ENCODE measurements at regions not wholly inside any gene's neighbourhood (a gene's known extent, or its start where the extent isn't known, plus 50 kb on each side); places are given as distances from the start of the nearest gene placed in this dataset.

DNA sequence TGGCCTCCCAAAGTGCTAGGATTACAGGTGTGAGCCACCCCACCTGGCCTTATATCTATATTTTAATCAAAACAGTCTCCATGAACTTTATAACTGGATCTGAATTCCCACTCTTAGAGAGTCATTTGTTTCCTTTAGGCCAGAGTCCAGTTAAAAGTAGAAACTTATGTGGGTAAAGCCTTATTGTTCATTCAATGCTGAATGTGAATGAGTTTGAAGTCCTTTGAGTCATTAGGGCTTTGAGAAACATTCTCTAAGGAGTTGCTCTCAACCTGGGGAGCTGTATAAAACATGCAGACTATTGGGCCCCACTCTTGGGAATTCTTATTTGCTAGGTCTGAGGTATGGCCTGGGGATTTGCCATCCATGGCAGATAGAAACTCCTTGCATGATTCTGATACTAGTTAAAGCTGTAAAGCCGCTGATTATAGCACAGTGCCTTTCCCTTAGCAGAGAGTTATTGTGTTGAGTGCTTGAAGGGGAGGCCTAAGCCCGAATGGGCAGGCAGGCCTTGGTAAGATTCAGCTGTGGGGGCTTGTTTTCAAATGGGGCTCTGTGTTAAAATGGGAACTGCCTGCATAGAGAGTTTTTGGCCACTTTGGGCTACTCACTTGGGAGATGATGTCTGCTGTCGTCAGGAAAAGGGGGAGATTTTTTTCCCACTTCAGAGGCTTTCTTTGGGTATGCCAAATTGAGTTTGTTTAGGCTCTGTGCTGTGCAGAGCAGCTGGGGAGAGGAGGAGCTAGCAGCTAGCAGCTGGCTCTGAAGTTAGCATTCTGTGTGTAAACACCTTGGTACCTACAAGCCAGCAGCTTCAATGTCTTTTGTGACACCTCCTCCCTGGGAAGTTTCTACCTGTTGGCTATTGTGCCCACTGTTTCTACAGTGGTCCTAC, 117.5 kb downstream of the DACT1 start (continued):
- TF ChIP-seq, protein P1, sequence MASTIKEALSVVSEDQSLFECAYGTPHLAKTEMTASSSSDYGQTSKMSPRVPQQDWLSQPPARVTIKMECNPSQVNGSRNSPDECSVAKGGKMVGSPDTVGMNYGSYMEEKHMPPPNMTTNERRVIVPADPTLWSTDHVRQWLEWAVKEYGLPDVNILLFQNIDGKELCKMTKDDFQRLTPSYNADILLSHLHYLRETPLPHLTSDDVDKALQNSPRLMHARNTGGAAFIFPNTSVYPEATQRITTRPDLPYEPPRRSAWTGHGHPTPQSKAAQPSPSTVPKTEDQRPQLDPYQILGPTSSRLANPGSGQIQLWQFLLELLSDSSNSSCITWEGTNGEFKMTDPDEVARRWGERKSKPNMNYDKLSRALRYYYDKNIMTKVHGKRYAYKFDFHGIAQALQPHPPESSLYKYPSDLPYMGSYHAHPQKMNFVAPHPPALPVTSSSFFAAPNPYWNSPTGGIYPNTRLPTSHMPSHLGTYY (CRISPR knock-in tag; IDR thresholded peaks at IDR 0.05), result no peak
- no peak for TF ChIP-seq ETV6 (CRISPR knock-in tag; IDR thresholded peaks at IDR 0.05)
- TF ChIP-seq PRRX2 (CRISPR knock-in tag; IDR thresholded peaks at IDR 0.05), result no peak
- no peak for TF ChIP-seq JUN (CRISPR knock-in tag; IDR thresholded peaks at IDR 0.05)
- TF ChIP-seq AFF4 (CRISPR knock-in tag; IDR thresholded peaks at IDR 0.05; ENCODE audit: borderline replicate concordance), result no peak
- TF ChIP-seq, protein P2, sequence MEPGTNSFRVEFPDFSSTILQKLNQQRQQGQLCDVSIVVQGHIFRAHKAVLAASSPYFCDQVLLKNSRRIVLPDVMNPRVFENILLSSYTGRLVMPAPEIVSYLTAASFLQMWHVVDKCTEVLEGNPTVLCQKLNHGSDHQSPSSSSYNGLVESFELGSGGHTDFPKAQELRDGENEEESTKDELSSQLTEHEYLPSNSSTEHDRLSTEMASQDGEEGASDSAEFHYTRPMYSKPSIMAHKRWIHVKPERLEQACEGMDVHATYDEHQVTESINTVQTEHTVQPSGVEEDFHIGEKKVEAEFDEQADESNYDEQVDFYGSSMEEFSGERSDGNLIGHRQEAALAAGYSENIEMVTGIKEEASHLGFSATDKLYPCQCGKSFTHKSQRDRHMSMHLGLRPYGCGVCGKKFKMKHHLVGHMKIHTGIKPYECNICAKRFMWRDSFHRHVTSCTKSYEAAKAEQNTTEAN (CRISPR knock-in tag; IDR thresholded peaks at IDR 0.05), result no peak
- TF ChIP-seq FOXP1 (CRISPR knock-in tag; IDR thresholded peaks at IDR 0.05; ENCODE audit: borderline replicate concordance), result no peak
- TF ChIP-seq, protein P3, sequence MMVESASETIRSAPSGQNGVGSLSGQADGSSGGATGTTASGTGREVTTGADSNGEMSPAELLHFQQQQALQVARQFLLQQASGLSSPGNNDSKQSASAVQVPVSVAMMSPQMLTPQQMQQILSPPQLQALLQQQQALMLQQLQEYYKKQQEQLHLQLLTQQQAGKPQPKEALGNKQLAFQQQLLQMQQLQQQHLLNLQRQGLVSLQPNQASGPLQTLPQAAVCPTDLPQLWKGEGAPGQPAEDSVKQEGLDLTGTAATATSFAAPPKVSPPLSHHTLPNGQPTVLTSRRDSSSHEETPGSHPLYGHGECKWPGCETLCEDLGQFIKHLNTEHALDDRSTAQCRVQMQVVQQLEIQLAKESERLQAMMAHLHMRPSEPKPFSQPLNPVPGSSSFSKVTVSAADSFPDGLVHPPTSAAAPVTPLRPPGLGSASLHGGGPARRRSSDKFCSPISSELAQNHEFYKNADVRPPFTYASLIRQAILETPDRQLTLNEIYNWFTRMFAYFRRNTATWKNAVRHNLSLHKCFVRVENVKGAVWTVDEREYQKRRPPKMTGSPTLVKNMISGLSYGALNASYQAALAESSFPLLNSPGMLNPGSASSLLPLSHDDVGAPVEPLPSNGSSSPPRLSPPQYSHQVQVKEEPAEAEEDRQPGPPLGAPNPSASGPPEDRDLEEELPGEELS (CRISPR knock-in tag; IDR thresholded peaks at IDR 0.05), result no peak

DNA sequence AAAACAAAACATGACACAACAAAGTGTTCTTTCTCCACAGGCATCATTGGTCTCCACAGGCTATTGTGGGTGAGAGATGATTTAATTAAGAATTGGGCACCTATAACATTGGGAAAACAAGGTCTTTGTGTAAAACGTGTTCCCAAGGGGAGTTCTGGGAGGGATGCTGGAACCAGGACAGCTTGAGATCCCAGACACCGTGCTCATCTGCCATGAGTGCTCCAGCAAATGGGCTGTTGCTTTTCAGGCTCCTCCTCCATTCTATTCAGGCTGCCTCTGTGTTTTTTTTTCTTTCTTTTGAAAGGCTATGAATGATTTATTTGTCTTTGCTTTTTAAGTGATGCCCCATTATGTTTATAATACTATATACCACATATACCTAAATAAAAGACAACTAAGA, 122.4 kb downstream of the DACT1 start:
- peaks cover 19% of the 10 kb centered on the region for H3K27me3 Mint-ChIP-seq (ENCODE audit: low read depth)
- H3K27ac Mint-ChIP-seq, result no peak overlapping the region
- no peak for TF ChIP-seq SMAD3 (CRISPR knock-in tag; IDR thresholded peaks at IDR 0.05; ENCODE audit: borderline replicate concordance)
- TF ChIP-seq, protein P1 (CRISPR knock-in tag; IDR thresholded peaks at IDR 0.05), result no peak
- no peak for TF ChIP-seq PRRX2 (CRISPR knock-in tag; IDR thresholded peaks at IDR 0.05)
- TF ChIP-seq, protein P4, sequence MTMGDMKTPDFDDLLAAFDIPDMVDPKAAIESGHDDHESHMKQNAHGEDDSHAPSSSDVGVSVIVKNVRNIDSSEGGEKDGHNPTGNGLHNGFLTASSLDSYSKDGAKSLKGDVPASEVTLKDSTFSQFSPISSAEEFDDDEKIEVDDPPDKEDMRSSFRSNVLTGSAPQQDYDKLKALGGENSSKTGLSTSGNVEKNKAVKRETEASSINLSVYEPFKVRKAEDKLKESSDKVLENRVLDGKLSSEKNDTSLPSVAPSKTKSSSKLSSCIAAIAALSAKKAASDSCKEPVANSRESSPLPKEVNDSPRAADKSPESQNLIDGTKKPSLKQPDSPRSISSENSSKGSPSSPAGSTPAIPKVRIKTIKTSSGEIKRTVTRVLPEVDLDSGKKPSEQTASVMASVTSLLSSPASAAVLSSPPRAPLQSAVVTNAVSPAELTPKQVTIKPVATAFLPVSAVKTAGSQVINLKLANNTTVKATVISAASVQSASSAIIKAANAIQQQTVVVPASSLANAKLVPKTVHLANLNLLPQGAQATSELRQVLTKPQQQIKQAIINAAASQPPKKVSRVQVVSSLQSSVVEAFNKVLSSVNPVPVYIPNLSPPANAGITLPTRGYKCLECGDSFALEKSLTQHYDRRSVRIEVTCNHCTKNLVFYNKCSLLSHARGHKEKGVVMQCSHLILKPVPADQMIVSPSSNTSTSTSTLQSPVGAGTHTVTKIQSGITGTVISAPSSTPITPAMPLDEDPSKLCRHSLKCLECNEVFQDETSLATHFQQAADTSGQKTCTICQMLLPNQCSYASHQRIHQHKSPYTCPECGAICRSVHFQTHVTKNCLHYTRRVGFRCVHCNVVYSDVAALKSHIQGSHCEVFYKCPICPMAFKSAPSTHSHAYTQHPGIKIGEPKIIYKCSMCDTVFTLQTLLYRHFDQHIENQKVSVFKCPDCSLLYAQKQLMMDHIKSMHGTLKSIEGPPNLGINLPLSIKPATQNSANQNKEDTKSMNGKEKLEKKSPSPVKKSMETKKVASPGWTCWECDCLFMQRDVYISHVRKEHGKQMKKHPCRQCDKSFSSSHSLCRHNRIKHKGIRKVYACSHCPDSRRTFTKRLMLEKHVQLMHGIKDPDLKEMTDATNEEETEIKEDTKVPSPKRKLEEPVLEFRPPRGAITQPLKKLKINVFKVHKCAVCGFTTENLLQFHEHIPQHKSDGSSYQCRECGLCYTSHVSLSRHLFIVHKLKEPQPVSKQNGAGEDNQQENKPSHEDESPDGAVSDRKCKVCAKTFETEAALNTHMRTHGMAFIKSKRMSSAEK (CRISPR knock-in tag; IDR thresholded peaks at IDR 0.05; ENCODE audit: borderline replicate concordance), result no peak
- TF ChIP-seq, protein P5, sequence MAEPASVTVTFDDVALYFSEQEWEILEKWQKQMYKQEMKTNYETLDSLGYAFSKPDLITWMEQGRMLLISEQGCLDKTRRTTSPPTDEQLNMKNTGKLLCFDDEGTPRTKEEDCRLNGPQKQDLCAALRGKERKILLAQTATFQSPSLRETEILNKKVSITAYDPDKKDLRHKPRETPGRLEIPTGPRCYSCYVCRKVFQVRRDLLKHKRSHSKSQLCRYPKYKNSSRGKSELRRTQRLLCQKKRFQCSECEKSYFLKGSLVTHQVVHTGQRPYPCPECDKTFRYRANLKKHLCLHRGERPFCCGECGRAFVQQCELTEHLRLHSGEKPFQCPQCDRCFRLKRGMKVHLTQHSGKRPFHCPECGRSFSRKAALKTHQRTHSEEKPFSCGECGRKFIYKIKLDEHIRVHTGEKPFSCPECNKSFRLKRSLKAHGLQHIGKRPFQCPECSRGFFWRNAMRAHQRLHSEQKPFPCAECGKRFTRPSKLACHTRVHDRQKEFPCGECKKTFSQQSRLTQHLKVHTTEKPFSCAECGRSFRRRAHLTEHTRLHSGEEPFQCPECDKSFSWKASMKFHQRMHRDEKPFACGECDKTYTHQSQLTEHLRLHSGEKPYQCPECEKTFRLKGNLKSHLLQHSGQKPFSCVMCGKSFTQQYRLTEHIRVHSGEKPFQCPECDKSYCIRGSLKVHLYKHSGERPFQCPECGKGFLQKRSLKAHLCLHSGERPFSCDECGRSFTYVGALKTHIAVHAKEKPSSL (CRISPR knock-in tag; conservative IDR thresholded peaks at IDR 0.05), result no peak
- TF ChIP-seq RORB (CRISPR knock-in tag; IDR thresholded peaks at IDR 0.05), result no peak
- no peak for TF ChIP-seq ZNF232 (CRISPR knock-in tag; IDR thresholded peaks at IDR 0.05)
- TF ChIP-seq MXD4 (CRISPR knock-in tag; IDR thresholded peaks at IDR 0.05; ENCODE audit: borderline replicate concordance), result no peak
- TF ChIP-seq MYBL2 (CRISPR knock-in tag; IDR thresholded peaks at IDR 0.05), result no peak
- no peak for TF ChIP-seq KAT7 (CRISPR knock-in tag; IDR thresholded peaks at IDR 0.05; ENCODE audit: borderline replicate concordance)

More for the DNA sequence above, 122.4 kb downstream of the DACT1 start:
- DNase-seq (ENCODE audit: low spot score), result no peak
- Mint-ChIP-seq H3K4me3 (no peak overlapping the region), H3K36me3 (no peaks in the 10 kb centered on the region), H3K9me3 (no peaks in the 10 kb centered on the region), H3K4me1 (peaks cover 19% of the 10 kb centered on the region)
- CTCF ChIA-PET, result no interaction called here
- ATAC-seq, result no peak
- POLR2A ChIA-PET, result no interaction called here
